Dedifferentiated amniotic fluid mesenchymal stem cell (primary cell): ENCODE measurements at regions not wholly inside any gene's neighbourhood (a gene's known extent, or its start where the extent isn't known, plus 50 kb on each side); places are given as distances from the start of the nearest gene placed in this dataset.
"Not testable (repeated sequence)": the region's sequence is repeated elsewhere in the genome, so short reads cannot be mapped to it uniquely, and the experiment has no call there.

Experiments used
- DNase-seq: peaks from one replicate; pipeline ENCODE4 v3.0.0-alpha.2; 2016; ENCODE audit errors: extremely low spot score

DNA sequence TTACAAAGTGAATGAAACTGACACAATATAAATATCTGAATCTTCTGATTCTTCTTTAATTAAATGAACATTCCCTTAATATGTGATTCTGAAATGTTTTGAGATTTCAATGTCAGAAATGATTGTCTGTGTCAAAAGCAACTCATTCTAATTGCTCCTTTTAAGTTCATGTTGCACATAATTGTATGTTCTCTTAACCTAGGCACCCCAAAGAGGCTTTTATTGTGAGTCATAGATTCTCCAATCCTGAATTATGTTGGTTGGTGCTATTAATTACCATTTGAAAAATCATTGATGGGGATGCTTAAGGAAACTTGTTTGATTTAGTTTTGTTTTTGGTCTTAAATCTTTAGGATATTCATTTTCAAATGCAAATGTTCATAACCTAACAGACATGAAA is 829.7 kb upstream of the CITED2 start:
- DNase-seq: no peak

DNA sequence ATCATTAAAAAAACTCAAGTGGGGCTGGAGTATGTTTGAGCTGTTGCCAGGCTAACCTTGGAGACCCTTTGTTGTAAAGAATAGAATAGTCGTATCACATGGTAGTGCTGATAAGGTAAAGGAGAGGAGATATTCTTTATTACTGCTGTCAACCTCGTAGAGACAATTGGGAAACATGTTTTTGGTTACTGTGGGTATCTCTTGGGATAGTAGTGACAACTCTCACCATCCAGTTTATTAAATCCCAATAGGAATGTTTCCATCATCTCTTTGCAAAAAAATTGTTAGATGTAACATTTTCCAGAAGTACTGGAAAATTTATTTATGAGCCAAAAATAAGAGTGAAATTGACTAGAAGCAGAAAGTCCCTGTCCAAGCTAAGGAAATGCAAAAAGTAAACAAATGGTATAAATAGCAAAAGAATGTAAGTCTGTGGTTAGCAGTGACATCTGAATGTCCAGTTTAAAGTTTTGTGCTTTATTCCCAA is 829.3 kb upstream of the CITED2 start:
- DNase-seq: peak; percentile 73

GRCh38 chr6:140202964-140203515 is 828.6 kb upstream of the CITED2 start:
- no peak for DNase-seq

DNA sequence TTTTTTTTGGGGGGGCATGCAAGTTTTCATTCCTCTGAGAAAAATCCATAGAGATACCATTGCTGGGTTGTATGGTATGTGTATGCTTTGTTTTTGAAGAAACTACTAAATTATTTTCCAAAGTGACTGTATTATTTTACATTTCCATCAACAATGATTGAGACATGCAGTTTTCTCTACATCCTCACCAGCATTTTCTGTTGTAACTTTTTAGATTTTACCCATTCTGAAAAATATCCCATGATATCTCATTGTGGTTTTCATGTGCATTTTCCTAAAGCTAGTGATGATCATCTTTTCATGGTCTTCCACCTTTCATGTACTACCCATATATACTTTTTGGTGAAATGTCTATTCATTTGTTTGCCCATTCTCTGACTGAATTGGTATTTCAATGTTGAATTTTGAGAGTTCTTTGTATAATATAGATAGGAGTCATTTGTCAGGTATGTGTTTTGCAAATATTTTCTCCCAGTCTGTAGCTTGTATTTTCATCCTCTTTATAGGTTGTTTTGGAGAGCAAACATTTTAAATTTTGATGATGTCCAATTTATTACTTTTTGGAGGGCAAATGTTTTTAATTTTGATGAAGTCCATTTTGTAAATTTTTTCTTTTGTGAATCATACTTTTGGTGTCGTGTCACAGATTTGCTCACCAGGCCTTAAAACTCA is 827.5 kb upstream of the CITED2 start:
- DNase-seq: no peak

- DNase-seq: no peak
Measured at GRCh38 chr6:140193269-140193668, 818.8 kb upstream of the CITED2 start.

DNA sequence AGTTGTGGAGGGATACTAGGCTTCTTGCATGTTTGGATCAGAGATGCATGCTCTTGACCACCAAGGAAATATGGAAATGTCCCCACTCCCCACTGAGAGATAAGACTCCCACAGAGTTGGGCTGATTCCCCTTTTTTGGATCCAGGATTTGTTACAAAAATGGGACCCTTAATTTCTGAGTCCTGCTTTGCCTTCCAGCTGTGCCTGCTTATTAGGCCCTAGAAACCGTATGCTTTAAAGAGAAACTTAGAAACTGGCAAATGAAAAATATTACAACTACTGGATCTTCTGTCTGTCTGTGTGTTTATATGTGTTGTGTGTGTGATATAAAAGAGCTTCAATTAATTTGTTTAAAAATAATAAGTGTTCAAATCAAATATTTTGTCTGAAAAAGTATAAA is 817.6 kb upstream of the CITED2 start:
- DNase-seq: no peak

DNA sequence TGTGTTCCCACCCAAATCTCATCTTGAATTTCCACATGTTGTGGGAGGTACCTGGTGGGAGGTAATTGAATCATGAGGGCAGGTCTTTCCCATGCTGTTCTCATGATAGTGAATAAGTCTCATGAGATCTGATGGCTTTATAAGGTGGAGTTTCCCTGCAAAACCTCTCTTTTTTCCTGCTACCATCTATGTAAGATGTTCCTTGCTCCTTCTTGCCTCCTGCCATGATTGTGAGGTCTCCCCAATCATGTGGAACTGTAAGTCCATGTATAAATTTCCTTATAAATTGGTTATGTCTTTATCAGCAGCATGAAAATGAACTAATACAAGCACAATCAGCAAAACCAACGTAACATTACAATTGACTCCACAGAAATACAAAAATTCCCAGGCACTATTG is 814.8 kb upstream of the CITED2 start:
- not testable (repeated sequence) for DNase-seq

DNA sequence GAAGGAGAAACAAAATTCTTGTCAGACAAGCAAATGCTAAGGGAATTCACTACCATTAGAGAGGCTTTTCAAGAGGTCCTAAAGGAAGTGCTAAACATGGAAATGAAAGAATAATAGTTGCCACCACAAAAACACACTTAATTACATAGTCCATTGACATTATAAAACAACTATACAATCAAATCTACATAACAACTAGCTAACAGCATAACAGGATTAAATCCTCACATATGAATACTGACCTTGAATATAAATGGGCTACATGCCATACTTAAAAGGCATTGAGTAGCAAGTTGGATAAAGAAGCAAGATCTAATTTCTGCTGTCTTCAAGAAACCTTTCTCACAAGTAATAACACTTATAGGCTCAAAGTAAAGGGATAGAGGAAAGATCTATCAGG is 811.5 kb upstream of the CITED2 start:
- DNase-seq: no peak

- DNase-seq: peak; percentile 31
Measured at GRCh38 chr6:140183881-140184280, 809.4 kb upstream of the CITED2 start.

DNA sequence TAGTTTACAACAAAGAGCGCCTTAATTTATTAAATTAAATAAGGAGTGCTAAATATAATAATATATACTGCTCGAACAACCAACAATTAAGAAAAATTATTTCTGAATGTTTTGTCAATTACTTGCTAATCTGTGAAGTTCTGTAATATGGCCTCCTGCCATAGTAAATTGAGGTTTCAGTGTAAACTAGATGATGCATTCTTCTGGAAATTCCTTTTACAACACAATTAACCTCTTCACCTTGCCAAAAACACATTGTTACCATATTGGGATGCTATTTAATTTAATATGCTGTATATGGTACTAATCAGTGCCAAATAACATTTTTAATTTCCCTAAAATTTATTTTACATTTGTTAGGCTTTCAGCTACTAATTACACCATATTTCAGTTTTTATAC is 808.4 kb upstream of the CITED2 start:
- no peak for DNase-seq

DNA sequence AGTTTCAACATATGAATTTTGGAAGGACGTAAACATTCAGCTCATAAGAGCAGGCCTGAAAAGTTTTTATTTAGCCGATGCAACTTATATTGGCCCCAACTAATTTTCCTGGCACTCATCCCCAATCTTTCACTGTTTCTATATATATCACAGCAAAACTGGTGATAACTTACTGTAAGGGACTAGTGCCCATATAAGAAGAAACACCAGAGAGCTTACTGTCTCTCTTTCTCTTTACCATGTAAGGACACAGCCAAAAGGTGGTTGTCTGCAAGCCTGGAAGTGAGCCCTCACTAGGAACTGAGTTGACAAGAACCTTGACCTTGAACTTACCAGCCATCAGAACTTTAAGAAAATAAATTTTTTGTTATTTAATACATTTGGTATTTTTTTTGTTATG is 807.4 kb upstream of the CITED2 start:
- DNase-seq: no peak

GRCh38 chr6:140180306-140180705 is 805.9 kb upstream of the CITED2 start:
- no peak for DNase-seq

- peak; percentile 41 for DNase-seq
Measured at GRCh38 chr6:140178935-140179334, 804.5 kb upstream of the CITED2 start.

GRCh38 chr6:140178520-140178919 is 804.1 kb upstream of the CITED2 start:
- DNase-seq: peak; percentile 21

GRCh38 chr6:140176306-140176705 is 801.9 kb upstream of the CITED2 start:
- DNase-seq: no peak

GRCh38 chr6:140175486-140175885 is 801.0 kb upstream of the CITED2 start:
- DNase-seq: no peak

DNA sequence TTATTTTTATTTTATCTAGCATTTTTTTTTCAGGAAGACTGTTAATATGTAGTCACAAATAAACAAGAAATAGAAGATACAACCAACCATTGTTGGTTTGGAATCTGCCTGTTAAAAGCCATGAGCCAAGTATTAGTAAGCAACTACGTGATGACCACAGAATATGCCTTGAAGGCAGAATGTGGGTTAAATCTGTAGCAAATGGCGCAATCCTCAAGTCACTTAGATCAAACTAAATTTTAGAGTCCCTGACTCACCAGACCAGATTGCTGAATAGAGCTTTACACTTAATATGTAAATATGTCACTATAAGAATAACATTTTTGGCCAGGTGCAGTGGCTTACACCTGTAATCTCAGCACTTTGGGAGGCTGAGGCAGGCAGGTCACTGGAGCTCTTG is 800.1 kb upstream of the CITED2 start:
- peak; percentile 87 for DNase-seq

DNA sequence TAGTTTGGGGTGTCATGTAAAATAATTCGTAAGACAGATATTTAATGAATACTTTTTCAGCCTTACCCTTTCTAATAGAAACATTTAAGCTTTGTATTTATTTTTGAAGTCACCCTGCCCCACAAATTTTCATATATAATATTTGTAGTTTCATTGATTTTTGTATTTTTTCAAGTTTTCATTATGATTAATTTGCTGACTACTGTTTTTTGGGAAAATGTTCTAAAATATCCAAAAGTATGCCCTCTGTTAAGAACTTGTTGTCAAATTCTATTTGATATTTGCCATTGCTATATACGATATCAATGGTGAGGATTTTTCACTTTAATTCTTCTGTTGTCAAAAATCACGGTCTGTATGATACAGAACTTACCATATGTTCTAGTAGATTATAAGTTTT is 793.9 kb upstream of the CITED2 start:
- DNase-seq: no peak

DNA sequence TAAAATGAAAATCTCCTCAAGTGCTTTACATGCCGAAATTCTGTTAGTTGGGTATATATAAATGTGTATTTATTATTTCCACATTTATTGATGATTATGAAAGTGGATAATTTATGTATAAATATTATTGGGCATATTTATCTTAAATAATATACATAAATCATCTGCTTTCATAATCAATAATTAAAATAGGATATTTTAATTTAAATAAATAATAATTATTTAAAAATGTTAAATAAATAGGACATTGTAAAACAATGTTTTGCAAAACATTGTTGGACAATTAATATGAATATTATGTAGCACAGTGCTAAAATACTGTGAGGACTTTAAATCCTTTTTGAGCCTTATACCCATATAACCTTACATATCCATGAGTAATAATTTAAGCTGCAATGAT is 786.5 kb upstream of the CITED2 start:
- DNase-seq: no peak

DNA sequence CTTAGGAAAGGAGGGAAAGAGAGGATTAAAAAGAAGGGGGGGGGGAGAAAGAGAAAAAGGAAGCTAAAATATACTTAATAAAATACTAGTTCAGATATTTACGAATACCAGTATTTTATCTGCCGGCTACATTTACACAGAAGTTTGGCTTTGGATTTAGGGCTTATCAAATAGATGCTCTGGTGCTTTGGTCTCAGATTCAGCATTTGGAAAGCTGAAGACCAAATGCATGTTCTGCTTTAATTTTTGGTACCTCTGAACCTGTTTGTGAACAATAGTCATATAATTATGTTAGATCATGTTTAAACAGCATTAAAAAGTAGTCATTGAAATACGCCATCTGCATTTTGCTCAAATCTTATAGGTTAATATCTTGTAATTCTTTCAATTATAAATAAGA is 786.0 kb upstream of the CITED2 start:
- no peak for DNase-seq

- DNase-seq: no peak
Measured at GRCh38 chr6:140156131-140156530, 781.7 kb upstream of the CITED2 start.

- no peak for DNase-seq
Measured at GRCh38 chr6:140155451-140156126, 781.1 kb upstream of the CITED2 start.

- no peak for DNase-seq
Measured at GRCh38 chr6:140153703-140154102, 779.3 kb upstream of the CITED2 start.
